Sciatic nerve (tissue), 2 donors: ENCODE measurements at regions not wholly inside any gene's neighbourhood (a gene's known extent, or its start where the extent isn't known, plus 50 kb on each side); places are given as distances from the start of the nearest gene placed in this dataset.
"Not testable (repeated sequence)": the region's sequence is repeated elsewhere in the genome, so short reads cannot be mapped to it uniquely, and the experiment has no call there.

Experiments used
- ATAC-seq: fragments of 200-7000 bp; cut with Tn5 transposase; one replicate; pipeline ENCODE4 v1.9.1; 2020; ENCODE audit warnings: mild to moderate bottlenecking, moderate library complexity
- DNase-seq: peaks from one replicate; pipeline ENCODE4 v3.0.0-alpha.2; 2020; ENCODE audit warnings: low spot score
- intact Hi-C: fragments of 100-400 bp; cut with DNase I; formaldehyde crosslinking; loops from one replicate; pipeline ENCODE4 v1.14.2; 2022
- donor health status: DM: no; HTN: no; CAD: no.
- donor health status: DM: no; HTN: no; CAD: no.

DNA sequence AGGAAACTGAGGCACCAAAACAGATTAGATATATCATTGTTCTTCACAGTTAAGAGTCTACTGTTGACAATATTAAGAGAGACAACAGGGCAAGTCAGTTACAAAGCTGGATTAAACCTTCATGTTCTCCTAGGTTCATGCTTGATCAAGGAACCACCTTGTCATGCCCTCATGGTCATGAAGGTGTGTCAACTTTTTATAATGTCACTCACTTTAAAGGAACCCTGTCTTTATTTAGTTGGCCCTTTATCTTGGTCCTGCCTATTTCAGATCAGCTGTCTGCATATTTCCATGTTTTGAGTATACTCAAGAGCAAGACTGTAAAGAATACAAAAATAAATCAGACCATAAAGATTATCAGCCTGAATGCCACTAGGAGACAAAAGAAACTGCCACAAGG is 140.2 kb upstream of the FAM241A start:
- DNase-seq = no peak
- intact Hi-C loops = no loop called here
- no peak for ATAC-seq

GRCh38 chr4:112007391-112007790 is 137.9 kb upstream of the FAM241A start:
- no peak for DNase-seq
- intact Hi-C loops = no loop called here
- no peak for ATAC-seq

DNA sequence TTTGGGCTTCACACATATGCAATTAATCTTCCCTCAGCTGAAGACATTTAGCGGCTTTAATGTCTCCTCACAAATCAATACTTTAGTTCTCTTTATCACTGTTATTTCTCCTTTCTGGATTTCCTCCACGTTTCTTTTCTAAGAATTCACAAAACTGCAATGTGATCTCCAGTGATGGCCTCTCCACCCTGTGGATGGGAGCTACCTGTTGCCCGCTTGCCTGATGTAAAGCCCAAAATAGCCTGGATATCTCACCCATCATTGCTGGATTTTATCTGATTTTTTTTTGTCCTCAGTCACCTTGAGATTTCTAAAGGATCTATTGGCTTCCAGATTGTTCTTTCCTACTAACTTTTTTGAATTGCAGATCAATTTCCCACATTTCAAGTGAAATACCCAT is 129.3 kb upstream of the FAM241A start:
- ATAC-seq (no peak), DNase-seq (no peak)
- intact Hi-C loops = no loop called here

- ATAC-seq = no peak
- intact Hi-C loops = no loop called here
- DNase-seq = no peak
Measured at GRCh38 chr4:112023402-112023950, 121.8 kb upstream of the FAM241A start.

DNA sequence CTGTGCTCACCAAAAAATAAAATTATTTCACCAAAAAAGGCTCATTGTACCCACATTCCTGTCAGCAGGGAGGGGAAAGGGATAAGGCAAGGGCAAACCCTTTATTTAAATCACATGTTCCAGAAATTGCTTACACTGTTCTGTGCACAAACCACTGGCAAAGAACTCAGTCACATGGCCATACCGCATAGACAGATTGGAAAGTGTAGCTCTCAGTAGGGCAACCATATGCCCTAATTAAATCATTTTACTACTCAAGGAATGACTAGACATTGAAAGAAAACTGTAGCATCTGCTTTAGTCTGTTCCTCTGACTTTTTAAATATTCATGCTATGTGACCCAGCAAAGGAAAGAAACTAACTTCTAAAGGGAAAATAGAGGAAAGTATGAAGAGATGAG is 119.2 kb upstream of the FAM241A start:
- no peak for DNase-seq
- ATAC-seq = no peak
- intact Hi-C loops = no loop called here

DNA sequence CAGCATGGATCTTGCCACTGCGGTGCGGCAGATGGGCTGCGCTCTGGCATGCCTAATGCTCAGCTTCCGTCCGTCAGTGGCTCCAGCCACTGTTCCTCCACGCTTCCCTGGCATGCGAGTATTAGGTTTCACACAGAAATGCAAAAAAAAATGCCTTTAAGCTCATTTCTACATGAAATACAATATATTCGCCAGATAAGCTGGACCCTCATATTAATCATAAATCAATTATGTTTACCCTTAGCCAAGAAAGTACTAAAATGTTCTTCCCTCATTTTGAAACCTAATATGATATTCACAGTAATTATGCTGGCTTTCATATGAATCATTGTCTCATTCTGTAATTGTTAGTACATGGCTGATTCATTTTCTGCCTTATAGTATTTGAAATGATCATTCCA is 115.5 kb upstream of the FAM241A start:
- ATAC-seq (no peak), DNase-seq (no peak)
- intact Hi-C loops = no loop called here

DNA sequence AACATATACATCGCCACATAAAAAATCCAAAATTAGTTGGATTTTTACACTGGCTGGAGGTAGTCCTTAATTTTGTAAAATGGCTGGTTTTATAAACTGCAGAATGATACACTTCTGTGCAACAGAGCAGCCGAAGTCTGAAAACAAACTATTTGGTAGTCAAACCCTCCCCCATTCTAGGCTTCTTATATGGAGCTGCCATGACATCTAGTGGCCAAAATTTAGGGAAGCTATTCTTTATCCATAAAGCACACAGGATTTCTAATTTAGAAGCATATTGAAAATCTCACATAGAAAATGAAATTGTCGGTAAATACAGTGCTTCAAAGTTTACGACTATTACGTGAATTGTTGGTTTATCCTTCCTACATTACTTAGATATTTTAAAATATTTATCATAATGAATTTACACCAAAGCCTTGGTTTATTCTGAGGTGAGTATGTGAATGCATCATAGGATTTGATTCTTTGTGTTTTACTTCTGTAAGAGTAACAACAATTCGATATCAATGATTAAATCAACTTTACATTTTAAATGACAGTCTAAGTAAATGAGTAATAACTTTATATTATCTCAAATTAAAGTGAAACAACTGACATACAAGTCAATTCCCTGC is 113.4 kb upstream of the FAM241A start:
- intact Hi-C loops = no loop called here
- peak; percentile 65 for ATAC-seq
- DNase-seq = no peak

DNA sequence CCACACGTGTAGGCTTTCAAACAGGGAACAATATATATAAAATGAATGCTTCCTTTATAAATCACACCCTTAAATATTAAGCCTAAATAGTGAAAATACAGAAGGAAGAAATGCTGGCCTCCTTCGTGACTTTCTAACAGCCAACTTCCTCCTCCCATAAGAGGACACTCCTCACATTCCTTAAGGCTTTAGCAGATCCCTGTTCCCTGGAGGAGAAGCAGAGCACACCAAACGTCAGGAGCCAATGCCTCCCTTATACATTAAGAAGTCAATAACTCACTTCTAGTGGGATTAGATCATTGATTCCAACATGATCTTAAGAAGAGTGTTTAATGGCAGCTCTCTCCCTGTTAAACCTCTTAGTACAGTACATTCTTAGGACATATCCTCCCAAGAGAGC is 108.4 kb upstream of the FAM241A start:
- DNase-seq (no peak), ATAC-seq (no peak)
- intact Hi-C loops = no loop called here

DNA sequence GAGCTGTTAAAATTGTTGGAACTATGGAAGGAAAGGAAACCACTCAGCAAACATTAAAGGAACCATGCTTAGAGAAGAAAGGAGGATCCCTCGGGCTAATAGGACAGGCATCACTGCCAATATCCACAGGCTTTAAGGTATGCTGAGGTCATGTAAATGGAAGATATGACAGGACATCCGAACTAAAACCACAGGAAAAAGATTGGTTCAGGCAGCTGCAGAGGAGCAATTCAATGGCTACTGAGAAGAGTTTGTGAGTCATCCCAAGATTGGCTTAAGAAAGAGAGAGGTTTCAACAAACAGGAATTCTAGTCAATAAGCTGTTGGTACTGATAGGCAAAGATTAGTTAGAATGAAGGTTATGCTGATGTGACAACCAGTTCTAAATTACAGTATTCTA is 106.4 kb upstream of the FAM241A start:
- no peak for ATAC-seq
- no peak for DNase-seq
- intact Hi-C loops = no loop called here

DNA sequence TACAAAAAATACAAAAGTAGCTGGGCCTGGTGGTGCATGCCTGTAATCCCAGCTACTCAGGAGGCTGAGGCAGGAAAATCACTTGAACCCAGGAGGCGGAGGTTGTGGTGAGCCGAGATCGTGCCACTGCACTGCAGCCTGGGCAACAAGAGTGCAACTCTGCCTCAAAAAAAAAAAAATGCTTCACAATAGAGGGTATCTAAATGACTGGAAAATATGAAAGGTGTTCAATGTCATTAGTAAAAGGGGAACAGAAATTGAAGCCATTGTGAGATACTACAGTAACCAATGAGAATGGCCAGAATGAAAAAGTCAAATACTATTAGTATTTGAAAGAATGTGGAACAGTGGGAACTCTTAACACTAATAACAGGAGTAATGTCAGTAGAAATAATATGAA is 96.1 kb upstream of the FAM241A start:
- ATAC-seq, DNase-seq, intact Hi-C loops: not testable (repeated sequence)

- intact Hi-C loops = no loop called here
- DNase-seq (no peak), ATAC-seq (no peak)
Measured at GRCh38 chr4:112053825-112054350, 91.4 kb upstream of the FAM241A start.

- no peak for ATAC-seq
- no peak for DNase-seq
- intact Hi-C loops = no loop called here
Measured at GRCh38 chr4:112055100-112055499, 90.2 kb upstream of the FAM241A start.

- ATAC-seq = no peak
- intact Hi-C loops = no loop called here
- DNase-seq = no peak
Measured at GRCh38 chr4:112057470-112057869, 87.8 kb upstream of the FAM241A start.

- no peak for ATAC-seq
- intact Hi-C loops = no loop called here
- no peak for DNase-seq
Measured at GRCh38 chr4:112058433-112058832, 86.8 kb upstream of the FAM241A start.

GRCh38 chr4:112060212-112060611 is 85.0 kb upstream of the FAM241A start:
- no peak for ATAC-seq
- no peak for DNase-seq
- intact Hi-C loops = no loop called here

DNA sequence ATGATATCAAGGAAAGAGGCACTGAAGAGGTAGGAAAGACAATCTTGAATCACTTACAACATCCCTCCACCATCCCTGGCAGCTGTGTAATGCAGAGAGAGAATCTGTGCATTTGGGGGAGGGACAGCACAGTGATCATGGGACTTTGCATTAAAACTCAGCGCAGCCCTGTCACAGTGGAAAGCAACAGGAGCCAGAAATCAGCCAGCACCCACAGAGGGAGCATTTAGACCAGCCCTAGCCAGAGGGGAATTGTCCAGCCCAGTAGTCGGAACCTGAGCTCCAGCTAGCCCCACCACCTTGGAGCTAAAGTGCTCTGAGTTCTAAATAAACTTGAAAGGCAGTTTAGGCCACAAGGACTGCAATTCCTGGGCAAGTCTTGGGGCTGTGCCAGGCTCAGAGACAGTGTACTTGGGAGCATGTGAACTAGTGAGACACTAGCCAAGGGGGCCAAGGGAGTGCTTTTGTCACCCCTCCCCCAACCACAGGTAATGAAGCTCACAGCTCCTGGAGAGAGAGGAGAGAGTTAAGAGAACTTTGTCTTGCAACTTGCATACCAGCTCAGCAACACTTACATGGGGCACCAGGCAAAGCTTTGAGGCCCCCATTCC is 83.9 kb upstream of the FAM241A start:
- intact Hi-C loops = no loop called here
- no peak for ATAC-seq

DNA sequence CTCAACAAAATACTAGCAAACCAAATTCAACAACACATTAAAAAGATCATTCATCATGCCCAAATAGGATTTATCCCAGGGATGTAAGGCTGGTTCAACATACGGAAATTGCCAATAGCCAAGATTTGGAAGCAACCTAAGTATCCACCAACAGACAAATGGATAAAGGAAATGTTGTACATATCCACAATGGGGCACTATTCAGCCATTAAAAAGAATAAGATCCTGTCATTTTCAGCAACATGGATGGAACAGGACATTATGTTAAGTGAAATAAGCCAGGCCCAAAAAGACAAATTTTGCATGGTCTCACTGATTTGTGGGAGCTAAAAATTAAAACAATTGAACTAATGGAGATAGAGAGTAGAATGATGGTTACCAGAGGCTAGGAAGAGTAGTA is 82.0 kb upstream of the FAM241A start:
- DNase-seq (no peak), ATAC-seq (no peak)
- intact Hi-C loops = no loop called here

More for the DNA sequence above, 83.9 kb upstream of the FAM241A start:
- DNase-seq = no peak

- DNase-seq (no peak), ATAC-seq (no peak)
- intact Hi-C loops = no loop called here
Measured at GRCh38 chr4:112069110-112069509, 76.1 kb upstream of the FAM241A start.

DNA sequence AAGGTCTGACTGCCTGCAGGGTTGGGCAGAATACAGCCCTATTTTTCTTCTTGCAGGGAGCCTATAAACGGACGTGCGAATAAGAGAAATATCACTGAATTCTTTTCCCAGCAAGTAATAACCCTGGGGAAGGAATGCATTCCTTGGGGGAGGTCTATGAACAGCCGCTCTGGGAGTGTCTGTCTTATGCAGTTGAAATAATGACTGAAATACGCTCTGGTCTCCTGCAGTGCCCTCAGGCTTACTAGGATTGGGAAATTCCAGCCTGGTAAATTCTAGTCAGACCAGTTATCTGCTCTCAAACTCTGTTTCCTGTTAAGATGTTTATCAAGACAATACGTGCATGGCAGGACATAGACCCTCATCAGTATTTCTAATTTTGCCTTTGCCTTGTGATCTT is 72.1 kb upstream of the FAM241A start:
- DNase-seq (no peak), ATAC-seq (no peak)
- intact Hi-C loops = no loop called here

DNA sequence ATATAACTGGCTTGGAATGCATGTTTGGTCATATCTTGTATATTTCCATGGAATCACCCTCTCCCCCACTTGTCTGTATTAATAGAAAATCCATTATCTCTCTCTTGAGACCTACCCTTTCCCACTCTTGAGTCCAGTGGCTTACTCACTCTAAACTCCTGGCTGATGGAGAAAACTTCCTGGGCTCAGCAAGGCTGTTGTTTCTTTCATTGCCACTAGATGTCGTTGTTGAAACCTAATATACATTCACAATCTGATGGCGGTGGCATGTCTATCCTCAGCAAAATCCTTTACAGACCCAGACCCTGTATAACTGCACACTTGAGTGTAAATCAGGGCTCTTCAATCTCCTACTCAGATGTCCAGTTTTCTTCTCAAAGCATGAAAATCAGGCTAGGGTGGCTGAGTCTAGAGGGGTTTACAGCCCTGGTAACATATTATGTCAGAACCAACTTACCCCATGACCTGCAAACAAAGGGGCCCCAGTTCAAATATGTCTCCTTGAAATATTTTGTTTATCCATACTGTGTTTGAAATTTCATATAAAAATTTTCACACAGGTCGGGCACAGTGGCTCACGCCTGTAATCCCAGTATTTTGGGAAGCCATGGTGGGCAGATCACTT is 70.0 kb upstream of the FAM241A start:
- peak; percentile 22 for ATAC-seq

More for the DNA sequence above, 70.0 kb upstream of the FAM241A start:
- intact Hi-C loops = no loop called here
- DNase-seq = no peak
